SU-DHL-6 (cell line): ENCODE measurements at regions not wholly inside any gene's neighbourhood (a gene's known extent, or its start where the extent isn't known, plus 50 kb on each side); places are given as distances from the start of the nearest gene placed in this dataset.

ENCODE experiments used
- H2AFZ ChIP-seq: fragments of 200-600 bp; sonication (generic); 2 replicates; pipeline ENCODE4 v1.6.1; 2014; ENCODE audit warnings: low read depth, mild to moderate bottlenecking, moderate library complexity, mixed read lengths, antibody characterized with exemption, low read length; ENCODE audit not compliant: severe bottlenecking
- H3F3A ChIP-seq: fragments of 200-600 bp; shearing (Covaris generic); 2 replicates; pipeline ENCODE4 v1.6.0; 2016; ENCODE audit warnings: antibody characterized with exemption, mild to moderate bottlenecking; ENCODE audit not compliant: insufficient read depth
- H3K27ac ChIP-seq: fragments of 200-600 bp; sonication (generic); 2 replicates; pipeline ENCODE4 v1.5.1; 2016; ENCODE audit warnings: low read depth, mild to moderate bottlenecking, low read length, moderate library complexity, mixed read lengths
- H3K27me3 ChIP-seq: fragments of 200-600 bp; sonication (generic), shearing (Covaris generic); 2 replicates; pipeline ENCODE4 v1.6.0; 2014; ENCODE audit warnings: mild to moderate bottlenecking, low read length
- H3K36me3 ChIP-seq: fragments of 200-600 bp; sonication (generic); 2 replicates; pipeline ENCODE4 v1.6.1; 2014; ENCODE audit warnings: mild to moderate bottlenecking, low read length, mixed read lengths
- H3K4me2 ChIP-seq: fragments of 300-600, 200-600 bp; shearing (Covaris generic), sonication (generic); 2 replicates; pipeline ENCODE4 v1.6.0; 2014; ENCODE audit warnings: low read length, low read depth, mild to moderate bottlenecking; ENCODE audit not compliant: poor library complexity, severe bottlenecking
- H3K4me3 ChIP-seq: fragments of 200-600 bp; sonication (generic); 2 replicates; pipeline ENCODE4 v1.5.1; 2014; ENCODE audit warnings: antibody characterized with exemption, low read length, mild to moderate bottlenecking, mixed read lengths; ENCODE audit not compliant: insufficient read depth, poor library complexity, severe bottlenecking
- H3K79me2 ChIP-seq: fragments of 200-600 bp; sonication (generic); 2 replicates; pipeline ENCODE4 v1.6.1; 2014; ENCODE audit warnings: mild to moderate bottlenecking, low read length, moderate library complexity; ENCODE audit not compliant: insufficient read depth
- H3K9ac ChIP-seq: fragments of 200-600 bp; sonication (generic); 2 replicates; pipeline ENCODE4 v1.7.0; 2014; ENCODE audit warnings: mild to moderate bottlenecking, low read length
- H3K9me2 ChIP-seq: fragments of 200-600 bp; sonication (generic); replicated peaks from 2 replicates; pipeline ENCODE4 v1.6.1; 2014; ENCODE audit warnings: low read length; ENCODE audit not compliant: insufficient read depth
- H3K9me3 ChIP-seq: fragments of 200-600 bp; sonication (generic); 2 replicates; pipeline ENCODE4 v1.6.1; 2014; ENCODE audit warnings: low read length, mixed read lengths; ENCODE audit not compliant: insufficient read depth
- H4K20me1 ChIP-seq: fragments of 200-600 bp; sonication (generic); 2 replicates; pipeline ENCODE4 v1.6.1; 2014; ENCODE audit warnings: low read depth, mild to moderate bottlenecking, antibody characterized with exemption, low read length, moderate library complexity, mixed read lengths
- EZH2phosphoT487 ChIP-seq: fragments of 200-600 bp; sonication (generic), shearing (Covaris generic); conservative IDR thresholded peaks from 2 replicates; pipeline ENCODE4 v1.6.1; 2018; ENCODE audit warnings: mild to moderate bottlenecking, antibody characterized with exemption, low read length, moderate library complexity, mixed read lengths
- TF ChIP-seq, protein P1 (sequence below): fragments of 200-600 bp; sonication (generic); IDR thresholded peaks from one replicate; pipeline ENCODE4 v1.5.1; 2017; ENCODE audit warnings: antibody characterized with exemption, mild to moderate bottlenecking, low read length, moderate library complexity; ENCODE audit not compliant: insufficient read depth, poor library complexity, severe bottlenecking

DNA sequence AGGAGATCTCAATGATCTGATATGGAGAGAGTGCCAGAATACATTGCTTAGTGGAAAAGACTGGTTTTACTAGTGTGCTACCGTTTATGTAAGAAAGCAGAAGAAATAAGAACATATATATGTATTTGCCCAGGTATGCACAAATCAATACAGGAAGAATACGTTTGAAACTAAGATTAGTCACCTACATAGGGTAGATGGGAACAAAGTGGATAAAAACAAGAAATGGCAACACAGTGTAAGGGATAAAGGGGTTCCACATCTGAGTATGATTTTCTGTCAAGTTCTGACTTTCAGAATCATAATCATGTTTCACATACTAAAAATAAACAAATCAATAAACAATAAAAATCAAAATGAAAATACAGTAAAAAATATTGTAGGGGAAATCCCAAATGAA is 148.6 kb upstream of the NAMPT start:
- Histone ChIP-seq H3K36me3 (no peaks in the 10 kb centered on the region), H3K27me3 (no peaks in the 10 kb centered on the region; the same call in 1 of the 2 replicates), H3K9me2 (no peaks in the 10 kb centered on the region), H3F3A (no peaks in the 10 kb centered on the region), H3K9me3 (no peaks in the 10 kb centered on the region), H2AFZ (no peak overlapping the region), H3K4me3 (no peak overlapping the region), H3K9ac (no peak overlapping the region), H4K20me1 (no peaks in the 10 kb centered on the region), H3K4me2 (no peak overlapping the region), H3K27ac (no peak overlapping the region), H3K79me2 (no peaks in the 10 kb centered on the region)
- TF ChIP-seq, protein P1, sequence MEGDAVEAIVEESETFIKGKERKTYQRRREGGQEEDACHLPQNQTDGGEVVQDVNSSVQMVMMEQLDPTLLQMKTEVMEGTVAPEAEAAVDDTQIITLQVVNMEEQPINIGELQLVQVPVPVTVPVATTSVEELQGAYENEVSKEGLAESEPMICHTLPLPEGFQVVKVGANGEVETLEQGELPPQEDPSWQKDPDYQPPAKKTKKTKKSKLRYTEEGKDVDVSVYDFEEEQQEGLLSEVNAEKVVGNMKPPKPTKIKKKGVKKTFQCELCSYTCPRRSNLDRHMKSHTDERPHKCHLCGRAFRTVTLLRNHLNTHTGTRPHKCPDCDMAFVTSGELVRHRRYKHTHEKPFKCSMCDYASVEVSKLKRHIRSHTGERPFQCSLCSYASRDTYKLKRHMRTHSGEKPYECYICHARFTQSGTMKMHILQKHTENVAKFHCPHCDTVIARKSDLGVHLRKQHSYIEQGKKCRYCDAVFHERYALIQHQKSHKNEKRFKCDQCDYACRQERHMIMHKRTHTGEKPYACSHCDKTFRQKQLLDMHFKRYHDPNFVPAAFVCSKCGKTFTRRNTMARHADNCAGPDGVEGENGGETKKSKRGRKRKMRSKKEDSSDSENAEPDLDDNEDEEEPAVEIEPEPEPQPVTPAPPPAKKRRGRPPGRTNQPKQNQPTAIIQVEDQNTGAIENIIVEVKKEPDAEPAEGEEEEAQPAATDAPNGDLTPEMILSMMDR, result no peak
- no peak for TF ChIP-seq EZH2phosphoT487

DNA sequence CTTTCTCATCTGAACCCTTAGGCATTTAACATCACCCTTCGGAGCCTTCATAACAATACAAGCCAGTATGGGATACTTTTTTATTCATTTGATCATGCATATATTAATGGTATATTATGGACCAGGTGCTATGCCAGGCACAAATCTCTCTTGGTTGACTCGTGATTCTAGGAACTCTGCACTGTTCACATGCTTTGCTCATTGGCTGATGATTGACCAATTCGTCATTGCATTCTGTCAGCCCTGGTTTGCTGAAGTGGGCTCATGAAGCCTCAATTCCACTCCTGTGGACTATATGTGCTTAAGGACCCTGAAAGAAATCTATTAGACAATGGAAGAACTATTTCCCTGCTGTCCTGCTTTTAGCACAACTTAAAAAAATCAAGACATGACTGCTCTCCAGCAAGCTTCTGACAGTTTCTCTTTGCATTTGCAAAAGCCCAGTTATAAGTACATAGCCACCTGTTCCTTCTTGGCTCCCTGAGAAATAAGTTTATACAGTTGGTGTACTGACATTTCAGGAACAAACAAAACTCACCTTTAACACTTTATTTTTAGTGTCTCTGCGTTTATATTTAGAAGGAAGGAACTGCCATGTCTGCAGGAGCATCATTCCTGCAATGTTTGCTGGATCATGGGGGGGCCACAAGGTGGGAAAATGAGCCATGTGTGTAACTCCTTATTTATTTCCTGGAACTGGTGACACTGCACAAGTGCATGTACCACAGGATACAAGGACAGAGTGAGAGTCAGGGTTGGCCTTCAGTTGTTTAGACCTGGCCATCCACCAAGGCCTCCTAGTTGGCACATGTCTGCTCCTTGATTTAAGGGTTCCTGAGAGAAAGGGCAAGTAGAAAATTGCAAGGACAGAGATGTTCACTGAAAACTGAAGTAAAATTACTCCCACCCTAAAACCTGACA is 146.0 kb upstream of the NAMPT start:
- no peaks in the 10 kb centered on the region for H3F3A ChIP-seq
- no peaks in the 10 kb centered on the region for H3K9me2 ChIP-seq
- H3K9me3 ChIP-seq, result no peaks in the 10 kb centered on the region
- H3K27ac ChIP-seq, result no peak overlapping the region
- H3K36me3 ChIP-seq, result no peaks in the 10 kb centered on the region
- TF ChIP-seq, protein P1, result no peak
- TF ChIP-seq EZH2phosphoT487, result no peak
- no peaks in the 10 kb centered on the region for H4K20me1 ChIP-seq
- no peaks in the 10 kb centered on the region for H3K79me2 ChIP-seq
- no peak overlapping the region for H3K4me2 ChIP-seq
- no peak overlapping the region for H3K9ac ChIP-seq
- no peak overlapping the region for H3K4me3 ChIP-seq
- no peaks in the 10 kb centered on the region; the same call in 1 of the 2 replicates for H3K27me3 ChIP-seq
- no peak overlapping the region for H2AFZ ChIP-seq

DNA sequence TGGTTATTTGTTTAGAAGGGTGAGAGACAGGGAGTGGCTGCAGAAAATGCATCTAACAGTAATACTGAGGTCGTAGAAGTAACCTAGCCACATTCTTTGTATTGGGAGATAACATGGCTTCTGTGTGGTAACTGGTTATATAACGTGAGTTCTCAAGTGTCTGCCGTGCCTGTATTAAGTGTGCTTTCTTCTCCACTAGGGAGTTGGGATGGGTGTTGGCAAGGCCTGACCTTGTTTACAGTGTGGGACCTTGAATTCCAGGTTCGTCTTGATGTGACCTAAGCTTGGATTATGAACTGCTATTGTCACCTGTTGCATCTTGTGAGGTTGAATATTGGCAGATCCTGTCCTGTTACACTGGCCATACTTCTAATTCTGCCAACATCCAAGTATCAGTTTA is 145.3 kb upstream of the NAMPT start:
- Histone ChIP-seq H3K9me2 (no peaks in the 10 kb centered on the region), H2AFZ (no peak overlapping the region), H3K79me2 (no peaks in the 10 kb centered on the region), H4K20me1 (no peaks in the 10 kb centered on the region), H3K4me3 (no peak overlapping the region), H3K4me2 (no peak overlapping the region), H3K9ac (no peak overlapping the region), H3K27ac (no peak overlapping the region), H3K36me3 (no peaks in the 10 kb centered on the region), H3F3A (no peaks in the 10 kb centered on the region), H3K9me3 (no peaks in the 10 kb centered on the region), H3K27me3 (no peaks in the 10 kb centered on the region; the same call in 1 of the 2 replicates)
- TF ChIP-seq EZH2phosphoT487, result no peak
- TF ChIP-seq, protein P1, result no peak
